ENCODE measurements at regions not wholly inside any gene's neighbourhood (a gene's known extent, or its start where the extent isn't known, plus 50 kb on each side); places are given as distances from the start of the nearest gene placed in this dataset.

DNA sequence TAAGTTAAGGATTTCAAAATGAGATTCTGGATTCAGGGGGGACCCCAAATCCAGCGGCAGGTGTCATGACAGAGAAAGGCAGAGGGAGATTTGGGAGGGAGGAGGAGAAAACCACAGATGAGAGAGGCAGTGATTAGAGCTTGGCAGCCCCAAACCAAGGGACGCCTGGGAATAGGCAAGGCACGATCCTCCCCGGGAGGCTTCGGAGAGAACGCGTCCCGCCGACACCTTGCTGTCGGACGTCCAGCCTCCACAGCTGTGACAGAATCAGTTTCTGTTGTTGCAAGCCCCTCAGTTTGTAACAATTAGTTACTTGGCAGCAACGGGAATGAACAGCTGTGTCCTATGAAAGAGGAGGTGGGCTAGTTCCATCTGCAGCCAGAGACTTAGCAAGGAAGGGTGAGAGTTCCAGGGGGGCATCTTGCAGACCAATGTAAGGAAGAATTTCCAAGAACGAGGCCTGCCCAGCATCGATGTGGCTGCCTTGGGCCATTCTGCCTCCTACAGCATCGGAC lies 110.7 kb upstream of the SDK2 start:
- DNase-seq (ENCODE audit: low spot score), result no peak

DNA sequence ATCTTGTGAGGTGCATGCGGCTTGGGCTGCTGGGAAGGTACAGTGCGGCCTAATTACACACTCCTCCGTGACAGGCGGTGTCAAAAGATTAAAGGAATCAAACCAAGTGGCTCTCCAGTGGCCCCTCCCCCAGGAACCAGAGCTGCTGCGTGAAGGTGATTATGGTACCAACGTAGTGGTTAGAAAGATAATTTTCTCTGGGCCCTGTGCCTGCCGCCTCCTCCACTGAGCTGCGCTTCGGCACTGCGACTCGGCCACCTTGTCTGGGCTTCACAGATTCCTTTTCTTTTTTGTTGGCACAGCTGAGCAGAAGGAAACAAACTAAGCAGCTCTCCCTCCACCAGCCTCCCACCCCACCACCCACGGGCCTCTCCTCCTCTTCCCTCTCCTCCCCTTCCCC lies 113.2 kb upstream of the SDK2 start:
- DNase-seq (ENCODE audit: low spot score), result no peak

DNA sequence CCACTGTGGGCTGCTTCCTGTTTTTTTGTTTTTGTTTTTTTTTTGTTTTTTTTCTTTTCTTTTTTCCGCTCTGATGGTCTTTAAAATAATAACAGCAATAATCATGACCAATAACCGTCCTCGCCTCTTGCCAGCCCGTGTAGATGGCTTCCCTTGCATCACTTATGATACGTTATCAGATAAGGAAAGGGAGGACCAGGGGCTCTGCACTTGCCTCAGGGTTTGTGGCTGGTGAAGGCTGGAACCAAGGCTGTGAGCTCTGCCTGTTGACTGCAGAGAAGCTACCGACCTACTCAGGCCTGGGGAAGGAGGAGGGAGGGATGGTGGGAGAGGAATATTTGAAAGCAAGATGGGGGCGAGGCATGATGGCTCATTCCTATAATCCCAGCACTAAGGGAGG lies 114.0 kb upstream of the SDK2 start:
- DNase-seq (ENCODE audit: low spot score), result no peak

- no peak for DNase-seq (ENCODE audit: low spot score)
Measured at GRCh38 chr17:73759324-73759723, 115.1 kb upstream of the SDK2 start.

DNA sequence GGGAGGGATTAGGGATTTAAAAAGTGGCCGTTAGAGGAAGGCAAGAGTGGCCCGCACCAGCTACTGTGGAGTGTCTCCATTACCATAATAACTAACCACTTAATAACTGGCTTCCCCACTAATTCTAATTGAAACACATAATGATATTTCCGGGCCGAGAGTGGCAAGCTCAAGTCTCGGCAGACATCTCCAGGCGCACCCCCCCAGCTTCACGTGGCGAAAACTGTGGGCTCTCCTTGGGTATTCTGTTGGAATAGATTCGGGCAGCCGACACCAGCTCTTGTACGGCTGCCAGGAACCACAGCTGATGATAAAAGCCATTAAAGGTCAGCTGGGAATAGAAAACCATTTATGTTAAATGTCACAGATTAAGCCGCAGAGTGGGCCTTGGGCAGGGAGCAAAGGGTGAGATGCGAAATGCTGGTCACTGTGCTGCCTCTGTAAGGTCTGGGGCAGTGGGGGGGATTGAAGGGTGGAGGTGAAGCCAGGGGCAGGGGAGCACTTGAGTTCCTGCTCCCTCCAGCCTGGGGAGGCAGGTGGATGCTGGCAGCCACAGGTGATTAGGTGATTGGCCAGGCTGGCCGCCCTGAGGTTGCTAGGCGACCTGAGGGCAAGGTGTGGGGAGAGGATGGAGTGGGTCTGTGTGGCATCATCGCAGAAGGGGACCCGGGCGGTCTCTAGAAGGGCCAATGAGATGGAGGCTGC lies 115.6 kb upstream of the SDK2 start:
- DNase-seq (ENCODE audit: low spot score), result no peak

DNA sequence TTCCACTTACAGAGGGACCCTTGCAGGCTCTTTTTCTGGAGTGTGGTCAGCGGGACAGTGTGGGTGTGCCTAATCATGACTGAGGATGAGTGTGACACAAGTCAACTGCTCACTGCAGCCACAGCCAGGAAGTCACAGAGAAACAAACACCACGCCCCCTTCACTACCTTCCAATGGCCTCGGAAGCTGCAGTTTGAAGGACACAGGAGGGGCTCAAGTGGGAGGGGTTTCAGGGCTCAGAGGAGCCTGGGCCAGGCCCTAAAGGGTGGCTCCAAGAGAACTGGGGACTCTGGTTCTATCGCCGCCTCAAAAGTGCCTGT lies 116.2 kb upstream of the SDK2 start:
- no peak for DNase-seq (ENCODE audit: low spot score)

- no peak for DNase-seq (ENCODE audit: low spot score)
Measured at GRCh38 chr17:73765824-73766563, 121.7 kb upstream of the SDK2 start.

DNA sequence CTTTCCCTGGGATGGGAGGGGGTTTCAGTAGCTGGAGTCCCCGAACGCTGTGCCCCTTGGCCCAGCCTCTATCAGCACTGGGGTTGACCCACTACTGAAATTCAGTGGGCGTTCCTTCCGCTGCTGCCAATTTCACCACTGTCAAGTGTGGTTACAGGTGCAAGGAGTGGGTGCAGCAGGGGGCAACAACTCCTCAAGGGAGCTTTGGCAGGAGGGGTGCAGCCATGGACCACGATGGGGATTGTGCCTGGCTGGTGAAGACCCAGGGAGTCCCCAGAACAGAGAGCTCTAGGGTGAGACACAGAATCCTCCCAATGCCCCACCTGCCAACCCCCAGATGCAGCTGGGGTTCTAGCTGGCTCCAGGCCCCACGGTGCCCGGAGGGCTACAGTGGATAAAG lies 123.5 kb upstream of the SDK2 start:
- no peak for DNase-seq (ENCODE audit: low spot score)

GRCh38 chr17:73768691-73769090 lies 124.4 kb upstream of the SDK2 start:
- DNase-seq (ENCODE audit: low spot score), result no peak

GRCh38 chr17:73769479-73769878 lies 125.2 kb upstream of the SDK2 start:
- no peak for DNase-seq (ENCODE audit: low spot score)

- DNase-seq (ENCODE audit: low spot score), result no peak
Measured at GRCh38 chr17:73770115-73770848, 126.0 kb upstream of the SDK2 start.

GRCh38 chr17:73770849-73771229 lies 126.6 kb upstream of the SDK2 start:
- no peak for DNase-seq (ENCODE audit: low spot score)

GRCh38 chr17:73772107-73772705 lies 128.0 kb upstream of the SDK2 start:
- DNase-seq (ENCODE audit: low spot score), result no peak

GRCh38 chr17:73773702-73774101 lies 129.5 kb upstream of the SDK2 start:
- no peak for DNase-seq (ENCODE audit: low spot score)

- DNase-seq (ENCODE audit: low spot score), result no peak
Measured at GRCh38 chr17:73774852-73775251, 130.6 kb upstream of the SDK2 start.

GRCh38 chr17:73776351-73777130 lies 132.3 kb upstream of the SDK2 start:
- no peak for DNase-seq (ENCODE audit: low spot score)

GRCh38 chr17:73777131-73777449 lies 132.8 kb upstream of the SDK2 start:
- DNase-seq (ENCODE audit: low spot score), result no peak

GRCh38 chr17:73782231-73782630 lies 138.0 kb upstream of the SDK2 start:
- no peak for DNase-seq (ENCODE audit: low spot score)

GRCh38 chr17:73782641-73783381 lies 138.6 kb upstream of the SDK2 start:
- DNase-seq (ENCODE audit: low spot score), result no peak

DNA sequence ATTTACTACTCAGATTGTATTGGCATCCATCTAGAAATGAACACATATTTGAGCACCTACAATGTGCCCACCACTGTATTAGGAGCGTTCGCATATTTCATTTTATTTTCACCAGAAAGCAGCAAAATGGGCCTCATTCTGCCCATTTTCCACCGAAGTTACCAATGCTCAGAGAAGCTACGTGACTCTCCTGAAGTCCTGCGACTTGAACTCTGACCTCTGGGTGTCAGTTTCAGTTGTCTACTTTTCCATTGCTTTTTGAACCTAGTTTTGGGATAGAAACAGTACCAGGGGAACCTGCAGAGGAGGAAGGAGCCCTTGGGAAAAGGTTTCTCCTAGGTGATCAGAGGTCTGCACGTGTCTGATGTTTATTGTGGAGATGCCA lies 139.1 kb upstream of the SDK2 start:
- no peak for DNase-seq (ENCODE audit: low spot score)

GRCh38 chr17:73783945-73784603 lies 139.8 kb upstream of the SDK2 start:
- no peak for DNase-seq (ENCODE audit: low spot score)
